HUES64 (cell line): ENCODE measurements at regions not wholly inside any gene's neighbourhood (a gene's known extent, or its start where the extent isn't known, plus 50 kb on each side); places are given as distances from the start of the nearest gene placed in this dataset.

Experiments
- H3K27ac ChIP-seq: 2 replicates; pipeline ENCODE4 v1.7.0; 2013; ENCODE audit warnings: low read depth, low read length, inconsistent platforms
- H3K27me3 ChIP-seq: 2 replicates; pipeline ENCODE4 v1.6.1; 2013; ENCODE audit warnings: mild to moderate bottlenecking, low read length; ENCODE audit not compliant: insufficient read depth
- H3K36me3 ChIP-seq: 2 replicates; pipeline ENCODE4 v1.6.1; 2013; ENCODE audit warnings: mild to moderate bottlenecking, low read length; ENCODE audit not compliant: insufficient read depth
- H3K4me1 ChIP-seq: 2 replicates; pipeline ENCODE4 v1.6.1; 2013; ENCODE audit warnings: mild to moderate bottlenecking, low read length, moderate library complexity; ENCODE audit not compliant: insufficient read depth
- H3K4me3 ChIP-seq: 2 replicates; pipeline ENCODE4 v1.5.1; 2013; ENCODE audit warnings: mild to moderate bottlenecking, low read length, moderate library complexity
- H3K9ac ChIP-seq: 2 replicates; pipeline ENCODE4 v1.6.1; 2013; ENCODE audit warnings: mild to moderate bottlenecking, low read depth, low read length
- H3K9me3 ChIP-seq: 2 replicates; pipeline ENCODE4 v1.6.1; 2013; ENCODE audit warnings: low read depth, low read length; ENCODE audit not compliant: insufficient read depth
- WGBS: fragments of 150-250, 120-280 bp; methylation state at CpG from one replicate; pipeline ENCODE4 v1.1.7; 2013; ENCODE audit warnings: missing lambda C conversion rate; 5-methylcytosine and 5-hydroxymethylcytosine counted together

DNA sequence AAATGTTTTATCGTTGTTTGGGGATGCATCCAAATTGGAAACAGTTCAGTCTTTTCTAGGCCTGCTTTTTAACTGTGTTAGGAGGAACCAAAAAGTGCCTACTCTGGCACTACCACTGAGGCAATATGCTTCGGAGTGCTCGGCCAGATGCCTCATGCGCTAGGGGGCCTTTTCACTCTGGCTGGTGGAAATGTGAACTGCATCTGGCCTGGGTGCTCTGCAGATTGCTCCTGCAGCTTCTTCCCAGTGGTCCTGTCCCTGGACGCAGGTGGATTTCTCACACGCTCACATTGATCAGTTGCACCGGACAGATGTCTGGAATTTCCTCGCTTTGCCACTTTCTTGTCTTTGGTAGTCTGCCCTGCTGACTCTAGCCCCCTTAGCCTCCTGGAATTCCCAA lies 330.2 kb upstream of the FMN2 start:
- Histone ChIP-seq H3K9ac (no peak overlapping the region), H3K4me1 (no peaks in the 10 kb centered on the region), H3K36me3 (no peaks in the 10 kb centered on the region), H3K27me3 (no peaks in the 10 kb centered on the region), H3K27ac (no peak overlapping the region), H3K4me3 (no peak overlapping the region), H3K9me3 (no peaks in the 10 kb centered on the region)
- 95% methylated on average over 8 of the region's 8 CpGs for WGBS

DNA sequence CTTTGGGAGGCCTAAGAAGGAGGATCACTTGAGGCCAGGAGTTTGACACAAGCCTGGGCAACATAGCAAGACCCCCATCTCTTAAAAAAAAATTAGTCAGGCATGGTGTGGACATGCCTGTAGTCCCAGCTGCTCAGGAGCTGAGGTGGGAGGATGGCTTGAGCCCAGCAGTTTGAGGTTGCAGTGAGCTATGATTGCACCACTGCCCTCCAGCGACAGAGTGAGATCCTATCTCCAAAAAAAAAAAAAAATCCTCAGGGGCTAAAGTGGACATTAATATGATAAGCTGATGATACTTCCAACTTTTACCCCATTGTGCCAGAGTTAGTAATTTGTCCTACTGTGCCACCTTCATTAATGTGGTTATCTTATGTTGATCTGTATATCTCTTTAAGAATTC lies 327.8 kb upstream of the FMN2 start:
- H3K4me1 ChIP-seq = no peaks in the 10 kb centered on the region
- H3K36me3 ChIP-seq = no peaks in the 10 kb centered on the region
- no CpG with 5 or more reads among the region's 1 CpG for WGBS
- no peak overlapping the region for H3K9ac ChIP-seq
- H3K27ac ChIP-seq = no peak overlapping the region
- H3K27me3 ChIP-seq = no peaks in the 10 kb centered on the region
- no peaks in the 10 kb centered on the region for H3K9me3 ChIP-seq
- no peak overlapping the region for H3K4me3 ChIP-seq

DNA sequence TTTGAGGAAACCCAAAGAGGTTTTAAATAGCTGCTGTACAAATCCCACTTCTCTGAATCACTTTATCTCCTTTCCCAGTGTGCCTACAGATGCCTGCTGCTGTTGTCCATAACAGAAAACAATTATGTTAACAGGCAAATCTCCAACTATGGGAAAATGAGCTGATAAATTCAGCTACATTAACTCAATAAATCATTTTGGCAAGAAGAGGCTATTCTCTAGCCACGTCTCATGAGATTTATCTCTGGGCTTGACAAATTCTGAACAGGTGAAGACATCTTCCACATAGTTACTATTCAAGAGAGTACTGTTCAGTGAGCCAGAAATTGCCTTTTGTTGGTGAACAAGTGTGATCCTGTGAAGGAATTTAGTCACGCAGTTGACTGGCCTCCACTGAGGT lies 327.1 kb upstream of the FMN2 start:
- 100% methylated on average over 2 of the region's 2 CpGs for WGBS
- H3K9ac ChIP-seq = no peak overlapping the region
- no peak overlapping the region for H3K4me3 ChIP-seq
- H3K27ac ChIP-seq = no peak overlapping the region
- no peaks in the 10 kb centered on the region for H3K27me3 ChIP-seq
- no peaks in the 10 kb centered on the region for H3K9me3 ChIP-seq
- H3K36me3 ChIP-seq = no peaks in the 10 kb centered on the region
- H3K4me1 ChIP-seq = no peaks in the 10 kb centered on the region

DNA sequence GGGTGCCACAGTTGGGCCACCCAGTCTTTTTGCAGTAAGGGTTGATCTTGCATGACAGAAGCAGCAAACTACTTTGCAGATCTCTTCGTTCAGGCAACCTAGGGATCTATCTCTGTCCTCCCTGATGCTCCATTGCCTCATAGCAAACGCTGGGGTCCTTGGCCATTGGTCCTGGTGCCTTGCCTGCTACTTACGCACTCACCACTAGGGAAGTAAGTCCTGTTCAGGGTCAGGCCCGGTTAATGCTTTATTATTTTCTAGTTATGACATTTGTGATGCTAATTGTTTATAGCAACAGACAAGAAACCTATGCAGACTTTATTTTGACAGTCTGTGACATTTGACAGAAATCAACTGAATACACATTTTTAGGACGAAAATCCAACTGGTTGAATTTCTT lies 326.5 kb upstream of the FMN2 start:
- 88% methylated on average over 5 of the region's 5 CpGs for WGBS

DNA sequence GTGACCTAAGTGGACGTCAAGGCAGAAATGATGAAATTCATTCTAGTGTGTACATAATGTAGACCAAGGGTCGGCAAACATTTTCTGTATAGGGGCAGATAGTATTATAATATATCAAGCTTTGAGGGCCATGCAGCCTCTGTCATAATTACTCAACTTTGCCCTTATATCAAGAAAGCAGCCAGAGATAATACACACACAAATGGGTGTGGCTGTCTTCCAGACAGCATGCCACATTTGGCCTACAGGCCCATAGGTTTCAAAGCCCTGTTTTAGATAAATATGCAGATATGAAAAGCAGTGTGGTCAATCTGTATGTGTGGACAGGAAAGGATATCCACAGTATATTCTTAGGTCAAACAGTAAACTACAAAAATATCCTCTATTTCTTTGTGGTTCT lies 320.1 kb upstream of the FMN2 start:
- no peaks in the 10 kb centered on the region for H3K27me3 ChIP-seq
- H3K36me3 ChIP-seq = no peaks in the 10 kb centered on the region
- WGBS = 98% methylated on average over 2 of the region's 2 CpGs
- no peaks in the 10 kb centered on the region for H3K9me3 ChIP-seq
- H3K9ac ChIP-seq = no peak overlapping the region
- peaks cover 22% of the 10 kb centered on the region for H3K4me1 ChIP-seq
- no peak overlapping the region for H3K4me3 ChIP-seq
- no peak overlapping the region for H3K27ac ChIP-seq

More for the DNA sequence above, 326.5 kb upstream of the FMN2 start:
- H3K4me3 ChIP-seq = no peak overlapping the region
- H3K36me3 ChIP-seq = no peaks in the 10 kb centered on the region
- H3K9me3 ChIP-seq = no peaks in the 10 kb centered on the region
- no peak overlapping the region for H3K9ac ChIP-seq
- no peaks in the 10 kb centered on the region for H3K27me3 ChIP-seq
- H3K4me1 ChIP-seq = no peaks in the 10 kb centered on the region
- no peak overlapping the region for H3K27ac ChIP-seq

DNA sequence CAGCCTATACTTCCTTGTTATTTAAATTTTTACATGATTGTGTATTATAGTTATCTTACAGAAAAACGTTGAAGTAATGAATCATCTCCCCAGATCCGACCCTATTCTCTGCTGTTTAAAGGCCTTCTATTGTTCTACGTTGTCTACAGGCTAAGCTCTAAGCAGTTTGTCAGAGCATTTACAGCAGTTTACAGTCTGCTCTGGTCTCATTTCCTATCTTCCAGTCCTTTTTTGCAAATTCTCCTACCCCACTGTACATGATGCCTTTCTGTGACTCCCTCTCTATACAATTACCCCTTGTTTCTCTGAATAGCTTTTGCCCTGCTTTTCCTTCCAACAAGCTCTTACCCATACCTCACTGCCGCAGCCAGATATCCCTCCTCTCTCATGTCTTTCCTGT lies 319.2 kb upstream of the FMN2 start:
- Histone ChIP-seq H3K9me3 (no peaks in the 10 kb centered on the region), H3K4me3 (no peak overlapping the region), H3K27me3 (no peaks in the 10 kb centered on the region), H3K36me3 (no peaks in the 10 kb centered on the region), H3K9ac (no peak overlapping the region), H3K4me1 (peaks cover 22% of the 10 kb centered on the region), H3K27ac (no peak overlapping the region)
- WGBS = 89% methylated on average over 4 of the region's 4 CpGs

DNA sequence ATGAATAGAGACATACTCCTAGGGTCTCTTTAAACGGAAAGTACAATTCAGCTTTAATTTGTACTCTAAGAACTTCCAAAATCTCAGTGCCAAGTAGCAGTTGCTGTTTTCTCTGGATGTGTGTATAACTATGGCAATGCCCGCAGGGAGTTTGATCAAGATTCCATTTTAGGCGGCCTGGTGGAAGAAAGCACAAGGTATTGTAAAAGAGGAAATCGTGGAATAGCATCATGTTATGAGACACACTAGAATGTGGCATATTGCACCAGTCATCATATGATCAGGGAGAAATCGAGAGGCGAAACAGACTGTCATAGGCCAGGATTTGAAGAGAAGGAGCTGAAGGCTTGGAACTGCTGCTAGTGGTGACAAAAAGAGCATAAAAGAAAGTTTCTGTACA lies 316.2 kb upstream of the FMN2 start:
- peaks cover 22% of the 10 kb centered on the region for H3K4me1 ChIP-seq
- H3K27me3 ChIP-seq = no peaks in the 10 kb centered on the region
- no peak overlapping the region for H3K9ac ChIP-seq
- H3K4me3 ChIP-seq = no peak overlapping the region
- H3K27ac ChIP-seq = no peak overlapping the region
- H3K36me3 ChIP-seq = no peaks in the 10 kb centered on the region
- WGBS = 93% methylated on average over 6 of the region's 6 CpGs
- no peaks in the 10 kb centered on the region for H3K9me3 ChIP-seq

DNA sequence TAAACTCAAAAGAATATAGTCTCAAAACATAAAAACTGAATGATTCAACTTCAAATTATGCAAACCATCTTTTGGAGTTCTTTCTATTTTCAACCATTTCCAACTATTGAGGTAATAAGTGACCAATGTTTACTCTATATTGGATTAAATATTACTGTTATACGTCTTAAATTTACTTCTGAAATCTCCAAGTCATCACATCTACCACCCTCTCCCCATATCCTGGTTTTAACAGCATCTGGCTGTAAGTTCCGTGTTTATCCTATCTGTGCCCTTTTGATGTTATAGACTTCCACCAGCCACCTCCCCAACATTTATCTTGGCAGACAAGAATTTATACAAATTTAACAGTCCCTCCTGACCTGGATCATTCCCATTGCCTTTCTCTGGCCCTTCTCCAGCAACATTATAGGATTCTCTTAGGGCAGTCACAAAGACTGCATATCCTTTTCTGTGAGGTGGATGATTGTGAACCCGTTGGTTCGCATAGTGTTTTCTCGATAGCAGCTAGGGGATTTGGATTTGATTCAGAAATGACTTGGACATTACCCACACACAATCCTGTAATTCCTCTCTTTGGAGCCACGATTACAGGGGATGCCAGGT lies 313.4 kb upstream of the FMN2 start:
- Histone ChIP-seq H3K9ac (no peak overlapping the region), H3K4me3 (no peak overlapping the region), H3K9me3 (no peaks in the 10 kb centered on the region), H3K27me3 (no peaks in the 10 kb centered on the region), H3K36me3 (no peaks in the 10 kb centered on the region), H3K4me1 (peaks cover 20% of the 10 kb centered on the region), H3K27ac (no peak overlapping the region)
- 78% methylated on average over 6 of the region's 6 CpGs for WGBS

DNA sequence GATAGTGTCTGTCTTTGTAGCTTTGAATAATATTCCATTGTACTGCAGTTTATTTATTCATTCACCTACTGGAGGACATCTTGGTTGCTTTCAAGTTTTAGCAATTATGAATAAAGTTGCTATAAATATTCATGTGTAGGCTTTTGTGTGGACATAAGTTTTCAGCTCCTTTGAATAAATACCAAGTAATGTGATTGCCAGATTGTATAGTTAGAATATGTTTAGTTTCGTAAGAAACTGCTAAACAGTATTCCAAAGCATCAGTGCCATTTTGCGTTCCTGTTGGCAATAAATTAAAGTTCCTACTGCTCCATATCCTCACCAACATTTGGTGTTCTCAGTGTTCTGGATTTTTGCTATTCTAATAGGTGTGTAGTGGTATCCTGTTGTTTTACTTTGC lies 311.7 kb upstream of the FMN2 start:
- peaks cover 4% of the 10 kb centered on the region; the same call in 1 of the 2 replicates for H3K4me1 ChIP-seq
- 100% methylated on average over 2 of the region's 2 CpGs for WGBS

DNA sequence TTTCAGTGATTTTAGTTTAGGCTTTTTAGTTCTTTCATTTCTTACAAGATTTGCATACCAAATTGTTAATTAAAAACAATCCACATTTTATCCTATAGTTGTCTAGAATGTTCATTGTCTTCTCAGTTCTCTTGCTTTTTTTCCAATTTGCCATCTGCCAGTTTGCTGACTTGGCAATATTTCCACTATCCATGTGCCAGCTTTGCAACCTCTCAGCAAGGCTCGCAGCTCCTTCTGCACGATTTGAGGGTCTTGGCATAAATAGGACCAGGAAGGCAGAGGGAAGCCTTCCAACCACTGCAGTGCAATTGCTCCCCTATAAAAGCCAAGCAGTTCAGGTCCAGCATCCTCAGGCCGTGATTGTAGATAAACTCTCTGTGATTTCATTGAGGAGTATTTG lies 306.8 kb upstream of the FMN2 start:
- 91% methylated on average over 3 of the region's 3 CpGs for WGBS
- Histone ChIP-seq H3K9me3 (no peaks in the 10 kb centered on the region), H3K36me3 (no peaks in the 10 kb centered on the region), H3K9ac (no peak overlapping the region), H3K27me3 (no peaks in the 10 kb centered on the region), H3K4me1 (peaks cover 7% of the 10 kb centered on the region; the same call in 1 of the 2 replicates), H3K4me3 (no peak overlapping the region), H3K27ac (no peak overlapping the region)

More for the DNA sequence above, 311.7 kb upstream of the FMN2 start:
- H3K27me3 ChIP-seq = no peaks in the 10 kb centered on the region
- H3K9ac ChIP-seq = no peak overlapping the region
- no peak overlapping the region for H3K4me3 ChIP-seq
- no peaks in the 10 kb centered on the region for H3K36me3 ChIP-seq
- no peak overlapping the region for H3K27ac ChIP-seq
- no peaks in the 10 kb centered on the region for H3K9me3 ChIP-seq

DNA sequence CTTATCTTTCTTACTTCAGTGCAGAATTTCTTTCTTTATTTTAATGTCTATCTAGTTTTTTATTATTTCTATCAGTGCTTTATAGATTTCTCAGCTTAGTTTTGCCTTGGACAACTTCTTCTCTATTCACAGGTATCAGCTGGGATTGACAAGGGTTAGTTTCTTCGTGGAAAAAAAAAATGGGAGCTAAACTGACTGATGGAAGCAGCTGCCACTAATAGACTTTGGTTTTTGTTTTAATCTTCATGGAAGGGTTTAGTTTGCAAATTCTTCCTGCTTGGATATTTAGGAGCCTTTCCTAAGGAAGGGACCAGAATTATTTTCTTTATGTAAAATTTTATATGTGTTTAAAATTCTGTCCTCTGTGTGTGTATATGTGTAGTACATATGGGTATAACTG lies 306.1 kb upstream of the FMN2 start:
- Histone ChIP-seq H3K27ac (no peak overlapping the region), H3K4me3 (no peak overlapping the region), H3K9me3 (no peaks in the 10 kb centered on the region), H3K27me3 (no peaks in the 10 kb centered on the region), H3K4me1 (peaks cover 7% of the 10 kb centered on the region; the same call in 1 of the 2 replicates), H3K36me3 (no peaks in the 10 kb centered on the region), H3K9ac (no peak overlapping the region)
- 96% methylated on average over 1 of the region's 1 CpG for WGBS

DNA sequence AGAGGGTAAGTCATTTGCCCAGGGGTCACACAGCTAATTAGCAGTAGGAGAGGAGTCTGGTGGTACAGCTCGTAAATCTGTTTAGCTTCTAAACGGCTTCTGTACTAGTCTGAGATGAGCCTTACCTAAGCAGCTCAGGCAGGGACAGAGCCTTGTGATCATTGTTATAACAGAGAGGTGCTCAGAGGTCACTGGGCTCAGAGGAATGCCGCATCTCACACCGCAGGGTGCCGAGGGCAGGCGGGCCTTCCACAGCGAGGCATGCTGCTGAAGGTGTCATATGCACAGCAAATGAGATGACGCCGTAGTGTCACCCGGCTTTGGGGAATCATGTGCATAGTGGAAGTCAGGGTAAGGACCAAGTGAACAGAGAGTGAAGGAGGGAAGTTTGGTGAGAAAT lies 305.2 kb upstream of the FMN2 start:
- no peak overlapping the region for H3K27ac ChIP-seq
- H3K4me3 ChIP-seq = no peak overlapping the region
- H3K27me3 ChIP-seq = no peaks in the 10 kb centered on the region
- no peaks in the 10 kb centered on the region for H3K9me3 ChIP-seq
- WGBS = 67% methylated on average over 10 of the region's 10 CpGs
- peaks cover 7% of the 10 kb centered on the region; the same call in 1 of the 2 replicates for H3K4me1 ChIP-seq
- no peak overlapping the region for H3K9ac ChIP-seq
- H3K36me3 ChIP-seq = no peaks in the 10 kb centered on the region
